H4 (cell line): ENCODE measurements at regions not wholly inside any gene's neighbourhood (a gene's known extent, or its start where the extent isn't known, plus 50 kb on each side); places are given as distances from the start of the nearest gene placed in this dataset.

Experiments used
- DNase-seq: peaks from one replicate; pipeline ENCODE4 v3.0.0-alpha.2; 2015; ENCODE audit warnings: low spot score

GRCh38 chr2:65846989-65847678 is 414.7 kb upstream of the SPRED2 start:
- DNase-seq, result no peak

GRCh38 chr2:65845442-65846182 is 413.2 kb upstream of the SPRED2 start:
- DNase-seq, result no peak

GRCh38 chr2:65842104-65842503 is 409.7 kb upstream of the SPRED2 start:
- no peak for DNase-seq

- no peak for DNase-seq
Measured at GRCh38 chr2:65835975-65836549, 403.7 kb upstream of the SPRED2 start.

GRCh38 chr2:65834771-65835475 is 402.5 kb upstream of the SPRED2 start:
- DNase-seq, result no peak

GRCh38 chr2:65834062-65834461 is 401.7 kb upstream of the SPRED2 start:
- no peak for DNase-seq

- no peak for DNase-seq
Measured at GRCh38 chr2:65831509-65831908, 399.1 kb upstream of the SPRED2 start.

- DNase-seq, result no peak
Measured at GRCh38 chr2:65826567-65826966, 394.2 kb upstream of the SPRED2 start.

GRCh38 chr2:65823511-65823910 is 391.1 kb upstream of the SPRED2 start:
- DNase-seq, result no peak

- DNase-seq, result no peak
Measured at GRCh38 chr2:65820454-65820853, 388.1 kb upstream of the SPRED2 start.

- DNase-seq, result no peak
Measured at GRCh38 chr2:65819963-65820362, 387.6 kb upstream of the SPRED2 start.

GRCh38 chr2:65818873-65819451 is 386.6 kb upstream of the SPRED2 start:
- no peak for DNase-seq

- DNase-seq, result no peak
Measured at GRCh38 chr2:65813631-65814173, 381.3 kb upstream of the SPRED2 start.

GRCh38 chr2:65812887-65813286 is 380.5 kb upstream of the SPRED2 start:
- DNase-seq, result no peak

- no peak for DNase-seq
Measured at GRCh38 chr2:65807942-65808341, 375.5 kb upstream of the SPRED2 start.

- DNase-seq, result no peak
Measured at GRCh38 chr2:65804777-65805176, 372.4 kb upstream of the SPRED2 start.

- DNase-seq, result no peak
Measured at GRCh38 chr2:65802298-65802942, 370.0 kb upstream of the SPRED2 start.

GRCh38 chr2:65800998-65801397 is 368.6 kb upstream of the SPRED2 start:
- no peak for DNase-seq

GRCh38 chr2:65799141-65799854 is 366.9 kb upstream of the SPRED2 start:
- DNase-seq, result no peak

- no peak for DNase-seq
Measured at GRCh38 chr2:65798641-65799040, 366.2 kb upstream of the SPRED2 start.

GRCh38 chr2:65794994-65795393 is 362.6 kb upstream of the SPRED2 start:
- DNase-seq, result no peak
